A673 (cell line): ENCODE measurements at regions not wholly inside any gene's neighbourhood (a gene's known extent, or its start where the extent isn't known, plus 50 kb on each side); places are given as distances from the start of the nearest gene placed in this dataset.
"Not testable (repeated sequence)": the region's sequence is repeated elsewhere in the genome, so short reads cannot be mapped to it uniquely, and the experiment has no call there.

Source experiments
- EZH2 ChIP-seq: fragments of 200-600 bp; sonication (generic); IDR thresholded peaks from 2 replicates; pipeline ENCODE4 v1.6.1; 2017; ENCODE audit warnings: borderline replicate concordance, low read depth, mild to moderate bottlenecking, mixed read lengths, antibody characterized with exemption, low read length; ENCODE audit not compliant: poor library complexity, severe bottlenecking
- TF ChIP-seq, protein P1 (sequence below): fragments of 300-800, 200-600 bp; sonication (generic); conservative IDR thresholded peaks from 2 replicates; pipeline ENCODE4 v1.5.1; 2017; ENCODE audit warnings: low read depth, mild to moderate bottlenecking, antibody characterized with exemption, low read length, moderate library complexity, mixed read lengths

GRCh38 chr16:29220647-29221191 is 185.8 kb downstream of the NPIPB11 start:
- TF ChIP-seq, protein P1, sequence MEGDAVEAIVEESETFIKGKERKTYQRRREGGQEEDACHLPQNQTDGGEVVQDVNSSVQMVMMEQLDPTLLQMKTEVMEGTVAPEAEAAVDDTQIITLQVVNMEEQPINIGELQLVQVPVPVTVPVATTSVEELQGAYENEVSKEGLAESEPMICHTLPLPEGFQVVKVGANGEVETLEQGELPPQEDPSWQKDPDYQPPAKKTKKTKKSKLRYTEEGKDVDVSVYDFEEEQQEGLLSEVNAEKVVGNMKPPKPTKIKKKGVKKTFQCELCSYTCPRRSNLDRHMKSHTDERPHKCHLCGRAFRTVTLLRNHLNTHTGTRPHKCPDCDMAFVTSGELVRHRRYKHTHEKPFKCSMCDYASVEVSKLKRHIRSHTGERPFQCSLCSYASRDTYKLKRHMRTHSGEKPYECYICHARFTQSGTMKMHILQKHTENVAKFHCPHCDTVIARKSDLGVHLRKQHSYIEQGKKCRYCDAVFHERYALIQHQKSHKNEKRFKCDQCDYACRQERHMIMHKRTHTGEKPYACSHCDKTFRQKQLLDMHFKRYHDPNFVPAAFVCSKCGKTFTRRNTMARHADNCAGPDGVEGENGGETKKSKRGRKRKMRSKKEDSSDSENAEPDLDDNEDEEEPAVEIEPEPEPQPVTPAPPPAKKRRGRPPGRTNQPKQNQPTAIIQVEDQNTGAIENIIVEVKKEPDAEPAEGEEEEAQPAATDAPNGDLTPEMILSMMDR, result not testable (repeated sequence)
- TF ChIP-seq EZH2, result not testable (repeated sequence)
